ENCODE measurements at regions not wholly inside any gene's neighbourhood (a gene's known extent, or its start where the extent isn't known, plus 50 kb on each side); places are given as distances from the start of the nearest gene placed in this dataset.

DNA sequence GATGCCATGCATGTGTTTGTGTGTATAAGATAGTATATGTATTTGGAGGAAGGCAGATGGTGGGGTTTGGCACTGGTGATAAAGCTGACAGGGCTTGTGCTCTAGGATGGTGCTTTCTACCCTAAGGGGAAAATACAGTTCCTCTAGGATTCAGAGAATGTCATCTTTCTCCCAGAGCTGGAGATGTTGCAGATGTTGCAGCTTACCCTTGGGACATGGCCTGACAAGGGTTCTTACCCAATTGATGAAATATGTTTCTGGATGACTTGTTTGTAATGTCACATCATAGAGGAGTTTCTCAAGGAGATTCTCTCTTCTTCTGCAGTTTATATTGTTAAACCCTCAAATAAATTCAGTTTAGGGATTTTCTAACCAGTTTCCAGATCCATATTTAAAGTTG lies 52.5 kb upstream of the PITX2 start:
- ChIA-PET CTCF (no interaction called here), POLR2A (no interaction called here)
- Mint-ChIP-seq H3K27me3 (no peaks in the 10 kb centered on the region), H3K36me3 (ENCODE audit: low read depth) (no peaks in the 10 kb centered on the region), H3K9me3 (no peaks in the 10 kb centered on the region), H3K4me3 (no peak overlapping the region), H3K27ac (no peak overlapping the region), H3K4me1 (no peaks in the 10 kb centered on the region)
- no peak for DNase-seq

DNA sequence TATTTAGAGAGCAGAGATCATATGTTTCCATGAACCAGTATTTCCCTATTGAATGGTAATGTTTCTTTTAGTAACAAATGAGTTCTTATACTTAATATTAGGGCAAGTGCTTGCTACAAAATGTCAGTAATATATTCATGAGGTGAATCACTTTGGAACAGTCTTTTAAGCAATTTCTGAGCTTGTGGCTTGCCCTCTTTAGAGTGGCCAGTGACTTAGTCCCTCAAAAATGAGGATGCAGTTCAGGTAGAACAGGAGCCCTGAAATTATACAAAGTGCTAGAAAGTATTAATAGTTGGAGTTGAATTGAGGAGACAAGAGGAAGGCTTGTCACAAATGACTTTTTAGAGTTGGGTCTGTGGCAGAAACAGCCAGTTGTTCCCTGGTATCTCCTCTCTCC lies 53.4 kb upstream of the PITX2 start:
- no peaks in the 10 kb centered on the region for H3K36me3 Mint-ChIP-seq (ENCODE audit: low read depth)
- no peaks in the 10 kb centered on the region for H3K27me3 Mint-ChIP-seq
- H3K4me1 Mint-ChIP-seq = no peaks in the 10 kb centered on the region
- H3K9me3 Mint-ChIP-seq = no peaks in the 10 kb centered on the region
- no peak overlapping the region for H3K27ac Mint-ChIP-seq
- H3K4me3 Mint-ChIP-seq = no peak overlapping the region
- no peak for DNase-seq
- POLR2A ChIA-PET = no interaction called here
- CTCF ChIA-PET = no interaction called here

DNA sequence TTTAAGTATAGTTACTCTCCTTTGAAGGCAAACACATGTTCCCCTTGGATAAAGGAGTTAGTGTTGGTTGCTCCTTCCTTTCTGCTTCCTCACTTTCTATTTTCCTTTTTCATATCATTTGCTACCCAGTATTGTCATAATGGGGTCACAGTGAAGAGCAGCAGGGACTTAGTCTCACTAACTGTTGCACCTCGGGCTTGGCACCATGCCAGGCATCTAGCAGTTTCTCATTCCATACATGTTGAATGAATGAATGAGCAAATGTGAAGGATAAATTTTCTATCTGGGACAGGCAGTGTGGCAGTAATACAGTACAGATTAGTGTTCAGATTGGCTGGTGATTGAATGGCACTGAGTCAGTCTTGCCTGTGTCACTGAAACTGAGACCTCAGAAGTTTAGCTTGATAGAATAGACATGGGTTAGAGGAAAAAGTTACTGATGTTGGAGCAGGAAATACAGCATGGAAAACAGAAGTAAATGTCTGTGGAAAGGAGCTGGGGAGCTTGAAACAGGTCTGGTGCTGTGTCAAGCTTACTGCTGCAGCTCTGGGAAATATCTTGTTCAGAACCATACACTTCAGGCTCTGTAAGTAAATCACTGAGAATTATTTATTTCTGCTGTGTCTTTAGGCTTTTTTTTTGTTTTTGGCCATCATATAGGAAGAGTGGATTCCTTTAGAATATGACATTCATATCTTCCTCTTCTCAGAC lies 55.8 kb upstream of the PITX2 start:
- Mint-ChIP-seq H3K4me3 (no peak overlapping the region), H3K27ac (no peak overlapping the region), H3K27me3 (no peaks in the 10 kb centered on the region), H3K36me3 (ENCODE audit: low read depth) (no peaks in the 10 kb centered on the region), H3K4me1 (no peaks in the 10 kb centered on the region), H3K9me3 (no peaks in the 10 kb centered on the region)
- POLR2A ChIA-PET = no interaction called here
- CTCF ChIA-PET = no interaction called here
- no peak for DNase-seq

DNA sequence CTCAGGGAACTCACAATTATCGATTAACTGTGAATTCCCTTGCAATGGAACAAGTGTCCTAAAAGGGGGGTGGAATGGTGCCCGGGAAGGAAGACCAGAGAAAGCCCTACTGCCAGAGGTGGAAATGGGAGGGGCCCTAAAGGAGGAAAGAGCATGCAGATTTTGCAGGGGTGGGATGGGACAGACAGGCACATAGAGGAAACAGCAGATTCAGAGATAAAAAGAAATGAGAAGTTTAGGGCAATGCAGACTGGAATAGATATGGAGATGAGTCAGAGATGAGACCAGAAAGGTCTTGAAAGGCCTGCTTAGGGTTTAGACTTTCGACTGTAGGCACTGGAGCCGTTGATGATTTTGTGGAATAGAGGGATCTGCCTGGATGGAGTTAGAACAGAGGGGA lies 57.4 kb upstream of the PITX2 start:
- DNase-seq = no peak
- H3K9me3 Mint-ChIP-seq = no peaks in the 10 kb centered on the region
- ChIA-PET POLR2A (no interaction called here), CTCF (no interaction called here)
- no peak overlapping the region for H3K4me3 Mint-ChIP-seq
- H3K27ac Mint-ChIP-seq = no peak overlapping the region
- H3K27me3 Mint-ChIP-seq = no peaks in the 10 kb centered on the region
- no peaks in the 10 kb centered on the region for H3K36me3 Mint-ChIP-seq (ENCODE audit: low read depth)
- H3K4me1 Mint-ChIP-seq = no peaks in the 10 kb centered on the region

DNA sequence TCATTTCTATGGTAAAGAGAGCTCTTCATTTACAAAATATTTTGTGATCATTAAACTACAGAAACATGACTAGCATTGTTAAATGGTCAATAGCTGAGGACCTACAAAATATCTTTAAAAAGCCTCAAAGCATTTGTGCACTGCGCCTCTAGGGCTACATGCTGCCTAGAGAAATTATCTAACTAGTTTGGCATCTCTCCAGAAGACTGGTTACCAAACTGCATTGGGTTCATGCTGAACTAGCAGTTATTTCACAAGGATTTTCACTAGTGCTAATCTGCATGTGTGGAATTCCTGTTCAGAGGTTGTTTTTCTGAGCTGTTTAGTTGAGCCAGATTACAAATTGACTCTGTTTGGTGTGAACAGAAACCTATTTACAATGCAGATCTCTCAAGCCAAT lies 58.5 kb upstream of the PITX2 start:
- ChIA-PET CTCF (no interaction called here), POLR2A (no interaction called here)
- no peaks in the 10 kb centered on the region for H3K36me3 Mint-ChIP-seq (ENCODE audit: low read depth)
- H3K27me3 Mint-ChIP-seq = no peaks in the 10 kb centered on the region
- H3K4me1 Mint-ChIP-seq = no peaks in the 10 kb centered on the region
- DNase-seq = no peak
- no peak overlapping the region for H3K27ac Mint-ChIP-seq
- H3K4me3 Mint-ChIP-seq = no peak overlapping the region
- no peaks in the 10 kb centered on the region for H3K9me3 Mint-ChIP-seq

DNA sequence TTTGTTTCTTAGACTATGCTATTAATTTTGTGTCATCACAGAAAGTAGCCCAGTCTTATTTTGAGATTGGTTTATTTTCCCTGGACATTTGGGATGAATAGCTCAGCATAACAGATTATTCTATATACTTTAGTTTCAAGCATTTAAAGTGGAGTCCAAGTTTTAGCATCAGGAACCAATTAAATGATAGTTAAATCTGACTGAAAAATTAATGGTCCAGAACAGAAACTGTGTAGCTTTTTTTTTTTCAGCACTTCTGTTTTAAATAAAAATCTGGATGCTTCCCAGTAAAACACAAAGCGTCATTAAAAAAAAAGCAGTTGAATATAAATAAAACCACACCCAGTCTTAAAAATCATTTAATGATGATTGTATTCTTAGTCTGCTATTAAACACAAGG lies 59.4 kb upstream of the PITX2 start:
- Mint-ChIP-seq H3K9me3 (peaks cover 2% of the 10 kb centered on the region), H3K27ac (no peak overlapping the region), H3K4me1 (no peaks in the 10 kb centered on the region), H3K36me3 (ENCODE audit: low read depth) (no peaks in the 10 kb centered on the region), H3K27me3 (no peaks in the 10 kb centered on the region), H3K4me3 (no peak overlapping the region)
- ChIA-PET CTCF (no interaction called here), POLR2A (no interaction called here)
- no peak for DNase-seq

DNA sequence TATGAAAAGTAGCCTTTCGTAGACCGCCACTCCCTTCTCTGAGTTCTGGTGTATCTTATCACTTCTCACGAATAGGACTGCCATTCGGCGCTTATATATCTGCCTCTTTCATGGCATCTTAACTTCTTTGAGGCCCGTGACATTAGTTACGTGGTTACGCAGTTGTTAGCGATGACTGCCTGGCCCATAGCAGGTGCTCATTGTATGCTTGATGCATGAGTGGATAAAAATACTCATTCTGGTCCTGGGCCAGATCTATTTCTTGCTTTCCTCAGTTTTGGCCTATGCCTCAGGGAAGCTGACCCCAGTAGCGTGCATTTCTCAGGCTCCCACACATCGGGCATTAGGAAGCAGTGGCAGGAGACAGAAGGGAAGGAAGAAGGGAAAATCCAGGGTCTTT lies 60.7 kb upstream of the PITX2 start:
- no peak overlapping the region for H3K27ac Mint-ChIP-seq
- ChIA-PET CTCF (no interaction called here), POLR2A (no interaction called here)
- H3K4me3 Mint-ChIP-seq = no peak overlapping the region
- no peak for DNase-seq
- H3K4me1 Mint-ChIP-seq = no peaks in the 10 kb centered on the region
- no peaks in the 10 kb centered on the region for H3K36me3 Mint-ChIP-seq (ENCODE audit: low read depth)
- no peaks in the 10 kb centered on the region for H3K27me3 Mint-ChIP-seq
- H3K9me3 Mint-ChIP-seq = peaks cover 2% of the 10 kb centered on the region

DNA sequence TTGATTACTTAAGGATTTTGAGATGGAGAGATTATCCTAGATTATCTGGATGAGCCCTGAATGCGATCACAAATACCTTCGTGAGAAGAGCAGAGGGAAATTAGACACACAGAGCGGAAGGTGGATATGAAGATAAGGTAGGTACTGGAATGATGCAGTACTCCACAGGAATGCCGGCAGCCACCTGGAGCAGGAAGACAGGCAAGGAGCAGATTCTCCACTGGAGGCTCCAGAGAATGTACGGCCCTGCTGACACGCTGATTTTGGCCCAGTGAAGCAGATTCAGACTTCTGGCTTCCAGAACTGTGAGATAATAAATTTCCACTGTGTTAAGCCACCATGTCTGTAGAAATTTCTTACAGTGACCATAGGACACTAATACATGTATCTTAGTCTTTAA lies 79.4 kb upstream of the PITX2 start:
- POLR2A ChIA-PET = no interaction called here
- H3K27me3 Mint-ChIP-seq = no peaks in the 10 kb centered on the region
- DNase-seq = no peak
- no peak overlapping the region for H3K27ac Mint-ChIP-seq
- H3K4me1 Mint-ChIP-seq = no peaks in the 10 kb centered on the region
- CTCF ChIA-PET = no interaction called here
- no peaks in the 10 kb centered on the region for H3K9me3 Mint-ChIP-seq
- H3K4me3 Mint-ChIP-seq = no peak overlapping the region
- H3K36me3 Mint-ChIP-seq (ENCODE audit: low read depth) = no peaks in the 10 kb centered on the region

DNA sequence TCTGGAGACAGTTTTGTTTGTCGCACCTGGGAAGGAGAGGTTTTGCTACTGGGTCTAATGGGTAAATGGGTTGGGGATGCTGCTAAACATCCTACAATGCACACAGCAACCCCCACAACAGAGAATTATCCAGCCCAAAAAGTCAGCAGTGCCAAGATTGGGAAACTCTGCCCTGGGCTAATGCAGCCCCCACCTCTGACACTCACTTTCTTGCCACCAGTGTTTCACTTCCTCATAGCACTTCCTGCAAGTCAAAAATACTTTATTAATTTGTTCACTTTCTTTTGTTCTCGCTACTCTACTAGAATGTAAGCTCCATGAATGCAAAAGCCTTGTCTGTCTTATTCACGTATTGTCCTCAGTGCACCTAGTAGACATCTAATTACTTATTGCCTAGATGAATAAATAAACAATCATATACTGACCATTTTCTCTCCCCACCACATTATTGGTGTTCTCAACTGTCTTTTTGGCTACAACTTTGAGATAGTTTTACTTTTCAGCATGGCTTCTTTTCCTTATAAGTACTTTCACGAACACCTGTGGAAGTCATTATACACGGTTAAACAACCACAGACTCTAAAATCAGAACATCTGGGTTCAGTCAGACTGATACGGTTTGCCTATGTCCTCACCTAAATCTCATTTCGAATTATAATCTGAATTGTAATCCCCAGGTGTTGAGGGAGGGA lies 82.0 kb upstream of the PITX2 start:
- ChIA-PET POLR2A (no interaction called here), CTCF (no interaction called here)
- Mint-ChIP-seq H3K4me3 (no peak overlapping the region), H3K9me3 (no peaks in the 10 kb centered on the region), H3K27me3 (no peaks in the 10 kb centered on the region), H3K36me3 (ENCODE audit: low read depth) (no peaks in the 10 kb centered on the region), H3K27ac (no peak overlapping the region), H3K4me1 (no peaks in the 10 kb centered on the region)
- DNase-seq = no peak

DNA sequence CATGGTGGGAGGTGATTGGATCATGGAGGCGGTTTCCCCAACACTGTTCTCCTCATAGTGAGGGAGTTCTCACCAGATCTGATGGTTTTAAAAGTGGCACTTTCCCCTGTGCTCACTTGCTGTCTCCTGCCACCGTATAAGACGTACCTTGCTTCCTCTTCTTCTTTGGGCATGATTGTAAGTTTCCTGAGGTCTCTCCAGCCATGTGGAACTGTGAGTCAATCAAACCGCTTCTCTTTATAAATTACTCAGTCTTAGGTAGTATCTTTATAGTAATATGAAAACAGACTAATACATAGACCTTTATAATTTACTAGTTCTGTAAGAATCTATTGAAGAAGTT lies 82.5 kb upstream of the PITX2 start:
- no peaks in the 10 kb centered on the region for H3K9me3 Mint-ChIP-seq
- H3K27ac Mint-ChIP-seq = no peak overlapping the region
- H3K36me3 Mint-ChIP-seq (ENCODE audit: low read depth) = no peaks in the 10 kb centered on the region
- H3K4me1 Mint-ChIP-seq = no peaks in the 10 kb centered on the region
- CTCF ChIA-PET = no interaction called here
- POLR2A ChIA-PET = no interaction called here
- no peak overlapping the region for H3K4me3 Mint-ChIP-seq
- DNase-seq = no peak
- H3K27me3 Mint-ChIP-seq = no peaks in the 10 kb centered on the region

DNA sequence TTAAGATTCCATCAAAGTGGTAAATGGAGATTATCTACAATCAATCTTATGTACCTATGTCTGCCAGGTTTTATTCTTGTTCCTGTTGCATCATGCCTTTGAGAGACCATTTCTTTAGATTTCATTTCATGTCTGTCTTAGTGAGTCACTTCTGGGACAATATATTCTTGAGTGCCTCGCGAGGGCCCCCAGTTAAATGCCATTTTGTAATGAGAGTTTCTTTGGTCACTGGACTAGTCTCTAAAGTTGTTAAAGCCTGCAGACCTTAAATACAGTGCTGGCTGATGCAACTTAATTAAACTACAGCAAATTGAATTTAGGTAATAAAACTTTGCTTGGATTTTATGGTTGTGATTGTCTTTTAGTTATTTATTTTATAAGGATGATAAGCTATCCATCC lies 87.2 kb upstream of the PITX2 start:
- ChIA-PET POLR2A (no interaction called here), CTCF (no interaction called here)
- no peaks in the 10 kb centered on the region for H3K4me1 Mint-ChIP-seq
- H3K36me3 Mint-ChIP-seq (ENCODE audit: low read depth) = no peaks in the 10 kb centered on the region
- DNase-seq = no peak
- no peak overlapping the region for H3K27ac Mint-ChIP-seq
- H3K27me3 Mint-ChIP-seq = no peaks in the 10 kb centered on the region
- H3K9me3 Mint-ChIP-seq = no peaks in the 10 kb centered on the region
- H3K4me3 Mint-ChIP-seq = no peak overlapping the region

DNA sequence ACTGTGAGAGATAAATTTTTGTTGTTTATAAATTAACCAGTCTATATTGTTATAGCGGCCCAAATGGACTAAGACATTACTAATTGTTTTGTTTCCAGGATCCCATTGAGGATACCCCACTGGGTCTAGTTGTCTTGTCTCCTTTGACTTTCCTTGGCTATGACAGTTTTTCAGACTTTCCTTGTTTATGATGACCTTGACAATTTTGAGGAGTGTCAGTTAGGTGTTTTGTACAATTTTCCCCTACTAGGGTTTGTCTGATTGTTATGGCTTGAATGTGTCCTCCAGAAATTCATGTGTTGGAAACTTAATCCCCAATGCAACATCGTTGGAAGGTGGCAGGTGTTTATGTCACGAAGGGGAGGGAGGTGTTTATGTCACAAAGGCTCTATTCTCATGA lies 89.6 kb upstream of the PITX2 start:
- CTCF ChIA-PET = no interaction called here
- DNase-seq = no peak
- no peak overlapping the region for H3K27ac Mint-ChIP-seq
- no peaks in the 10 kb centered on the region for H3K27me3 Mint-ChIP-seq
- no peaks in the 10 kb centered on the region for H3K4me1 Mint-ChIP-seq
- POLR2A ChIA-PET = no interaction called here
- H3K36me3 Mint-ChIP-seq (ENCODE audit: low read depth) = no peaks in the 10 kb centered on the region
- no peak overlapping the region for H3K4me3 Mint-ChIP-seq
- no peaks in the 10 kb centered on the region for H3K9me3 Mint-ChIP-seq

DNA sequence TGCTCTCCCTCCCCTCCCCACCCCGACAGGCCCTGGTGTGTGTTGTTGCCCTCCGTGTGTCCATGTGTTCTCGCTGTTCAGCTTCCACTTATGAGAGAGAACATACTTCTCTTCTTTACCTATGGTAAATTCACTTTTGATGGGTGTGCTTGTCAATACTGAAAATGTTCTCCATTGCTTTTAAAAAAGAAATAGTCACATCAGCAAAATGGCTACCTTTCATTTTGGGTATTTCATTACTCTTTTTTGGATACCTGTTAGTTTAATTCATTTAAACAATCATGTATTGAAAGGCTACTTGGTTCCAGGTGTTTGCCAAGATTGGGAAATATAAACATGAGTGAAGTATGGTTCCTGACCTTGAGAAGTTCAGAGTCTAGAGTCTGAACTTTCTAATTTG lies 107.4 kb upstream of the PITX2 start:
- Mint-ChIP-seq H3K4me3 (no peak overlapping the region), H3K27me3 (no peaks in the 10 kb centered on the region), H3K36me3 (ENCODE audit: low read depth) (no peaks in the 10 kb centered on the region), H3K27ac (no peak overlapping the region), H3K4me1 (no peaks in the 10 kb centered on the region), H3K9me3 (no peaks in the 10 kb centered on the region)
- ChIA-PET CTCF (no interaction called here), POLR2A (no interaction called here)
- DNase-seq = no peak

DNA sequence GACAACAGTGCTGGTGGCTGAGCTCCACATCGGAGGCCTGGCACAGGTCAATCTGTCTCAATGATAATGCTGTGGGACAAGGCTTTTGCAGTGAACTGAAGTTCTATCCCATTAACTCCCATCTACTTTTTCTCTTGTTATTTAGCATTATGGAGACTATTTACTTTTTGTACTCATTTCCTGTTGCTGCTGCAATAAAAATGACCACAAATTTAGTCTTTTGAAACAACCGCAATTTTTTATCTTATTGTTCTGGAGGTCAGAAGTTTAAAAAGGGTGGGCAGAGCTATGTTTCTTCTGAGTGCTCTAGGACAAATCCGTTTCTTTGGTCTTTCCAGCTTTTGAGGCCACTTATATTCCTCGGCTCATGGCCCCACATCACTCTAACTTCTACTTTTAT lies 111.0 kb upstream of the PITX2 start:
- ChIA-PET POLR2A (no interaction called here), CTCF (no interaction called here)
- H3K27me3 Mint-ChIP-seq = no peaks in the 10 kb centered on the region

More for the DNA sequence above, 111.0 kb upstream of the PITX2 start:
- DNase-seq = no peak
- H3K36me3 Mint-ChIP-seq (ENCODE audit: low read depth) = no peaks in the 10 kb centered on the region
- H3K4me3 Mint-ChIP-seq = no peak overlapping the region
- H3K27ac Mint-ChIP-seq = no peak overlapping the region
- no peaks in the 10 kb centered on the region for H3K9me3 Mint-ChIP-seq
- no peaks in the 10 kb centered on the region for H3K4me1 Mint-ChIP-seq
